Globus pallidus (tissue), 1 donor: ENCODE measurements at regions not wholly inside any gene's neighbourhood (a gene's known extent, or its start where the extent isn't known, plus 50 kb on each side); places are given as distances from the start of the nearest gene placed in this dataset.
"Not testable (repeated sequence)": the region's sequence is repeated elsewhere in the genome, so short reads cannot be mapped to it uniquely, and the experiment has no call there.

ENCODE experiments used
- DNase-seq: peaks from one replicate; pipeline ENCODE4 v3.0.0-alpha.2; 2015; ENCODE audit warnings: low spot score

- DNase-seq: no peak
These were observed 134.7 kb upstream of the USP9X start for GRCh38 chrX:40950546-40950945.

- DNase-seq: not testable (repeated sequence)
These were observed 133.8 kb upstream of the USP9X start for GRCh38 chrX:40951407-40951806.

GRCh38 chrX:40952855-40953254 lies 132.4 kb upstream of the USP9X start:
- no peak for DNase-seq

DNA sequence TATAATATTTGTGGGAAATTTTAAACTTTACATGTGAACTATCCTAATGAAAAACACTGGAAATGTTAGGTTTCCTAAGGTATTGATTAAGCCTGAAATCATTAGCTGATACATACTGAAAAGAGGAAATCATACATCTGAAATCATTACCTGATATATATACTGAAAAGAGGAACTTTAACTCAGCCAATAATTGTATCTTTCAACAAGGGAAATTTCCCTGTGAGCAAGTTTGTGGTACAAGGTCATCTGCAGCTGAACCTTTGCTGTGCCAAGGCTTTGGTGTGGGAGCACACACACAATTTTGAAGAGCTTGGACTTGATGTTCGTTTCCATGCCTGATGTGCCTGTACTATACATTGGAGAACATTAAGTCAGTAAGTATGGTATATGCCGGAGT lies 131.9 kb upstream of the USP9X start:
- no peak for DNase-seq

DNA sequence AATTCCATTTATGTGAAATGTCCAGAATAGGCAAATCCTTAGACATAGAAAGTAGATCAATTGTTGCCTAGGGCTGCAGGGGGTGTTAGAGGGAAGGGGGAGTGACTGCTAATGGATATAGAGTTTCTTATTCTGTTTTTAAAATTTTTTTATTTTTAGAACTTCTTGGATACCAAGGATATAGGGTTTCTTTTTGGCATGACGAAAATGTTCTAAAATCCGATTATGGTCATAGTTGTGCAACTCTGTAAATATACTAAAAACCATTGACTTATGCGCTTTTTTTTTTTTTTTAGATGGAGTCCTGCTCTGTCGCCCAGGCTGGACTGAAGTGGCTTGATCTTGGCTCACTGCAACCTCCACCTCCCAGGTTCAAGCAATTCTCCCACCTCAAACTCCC lies 125.2 kb upstream of the USP9X start:
- no peak for DNase-seq

- no peak for DNase-seq
These were observed 122.3 kb upstream of the USP9X start for GRCh38 chrX:40962793-40963407.

DNA sequence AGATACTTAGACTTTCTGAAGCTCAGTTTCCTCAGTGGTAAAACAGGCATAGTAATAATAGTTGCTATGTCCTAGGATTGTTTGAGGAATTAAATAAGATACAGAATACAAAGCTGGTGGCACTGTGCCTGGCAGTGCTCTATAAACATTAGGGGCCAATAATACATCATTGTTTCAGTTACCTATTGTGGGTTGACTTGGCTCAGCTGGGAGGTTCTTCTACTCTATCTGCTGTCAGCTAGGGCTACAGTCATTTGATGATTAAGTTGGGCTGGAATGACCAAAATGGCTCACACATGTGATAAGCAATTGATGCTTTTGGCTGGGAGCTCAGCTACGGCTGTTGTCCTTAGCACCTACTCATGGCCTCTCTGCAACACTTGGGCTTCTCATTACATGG lies 121.2 kb upstream of the USP9X start:
- DNase-seq: no peak

DNA sequence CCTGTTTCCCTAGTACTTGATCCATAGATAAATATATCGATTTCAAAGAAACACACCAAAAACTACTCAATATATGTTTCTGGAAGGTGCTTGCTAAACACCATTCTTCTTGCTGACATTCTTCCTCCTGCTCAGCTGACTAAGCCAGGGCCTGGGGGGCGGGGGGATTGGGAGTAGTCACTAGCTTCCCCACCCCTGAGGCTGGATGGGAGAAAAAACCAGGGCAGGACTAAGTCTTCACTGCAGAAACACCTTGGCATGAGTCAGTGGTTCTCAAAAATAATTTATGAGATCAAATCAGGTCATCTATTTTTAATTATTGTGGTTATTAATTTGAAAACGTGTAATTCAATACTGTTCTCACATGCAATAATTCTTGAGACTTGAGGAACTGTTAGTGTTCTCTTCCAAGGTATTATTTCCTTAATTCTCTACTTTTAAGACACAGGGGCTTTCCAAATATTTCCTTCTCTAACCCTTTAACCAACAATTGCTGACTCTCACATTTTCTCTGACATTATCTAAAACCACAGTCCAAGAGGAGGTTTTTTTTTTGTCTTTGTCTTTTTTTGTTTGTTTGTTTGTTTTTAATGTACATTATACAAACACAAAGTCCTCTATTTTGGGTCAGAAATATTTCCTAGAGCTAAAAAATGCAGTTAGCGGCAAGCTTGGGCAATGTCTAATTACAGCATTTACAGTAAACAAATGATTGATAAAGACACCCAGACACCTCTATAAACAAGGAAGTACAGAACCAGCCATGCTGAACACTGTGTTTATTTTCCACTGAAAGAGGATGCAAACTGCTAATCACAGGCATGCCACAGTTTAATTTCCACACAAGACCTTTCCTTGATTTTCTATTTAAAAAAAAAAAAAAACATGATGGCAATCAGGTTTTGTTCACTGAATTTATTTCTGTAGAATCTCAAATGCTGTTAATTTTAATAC lies 120.3 kb upstream of the USP9X start:
- no peak for DNase-seq

GRCh38 chrX:40966213-40966820 lies 118.9 kb upstream of the USP9X start:
- no peak for DNase-seq

DNA sequence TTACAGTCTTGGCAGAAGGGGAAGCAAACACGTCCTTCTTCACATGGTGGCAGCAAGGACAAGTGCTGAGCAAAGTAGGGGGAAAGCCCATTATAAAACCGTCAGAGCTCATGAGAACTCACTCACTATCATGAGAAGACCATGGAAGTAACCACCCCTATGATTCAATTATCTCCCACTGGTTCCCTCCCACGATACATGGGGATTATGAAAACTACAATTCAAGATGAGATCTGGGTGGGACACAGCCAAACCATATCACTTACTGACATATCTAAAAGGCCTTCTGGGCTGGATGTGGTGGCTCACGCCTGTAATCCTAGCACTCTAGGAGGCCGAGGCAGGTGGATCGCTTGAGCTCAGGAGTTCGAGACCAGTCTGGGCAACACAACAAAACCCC lies 117.1 kb upstream of the USP9X start:
- no peak for DNase-seq

DNA sequence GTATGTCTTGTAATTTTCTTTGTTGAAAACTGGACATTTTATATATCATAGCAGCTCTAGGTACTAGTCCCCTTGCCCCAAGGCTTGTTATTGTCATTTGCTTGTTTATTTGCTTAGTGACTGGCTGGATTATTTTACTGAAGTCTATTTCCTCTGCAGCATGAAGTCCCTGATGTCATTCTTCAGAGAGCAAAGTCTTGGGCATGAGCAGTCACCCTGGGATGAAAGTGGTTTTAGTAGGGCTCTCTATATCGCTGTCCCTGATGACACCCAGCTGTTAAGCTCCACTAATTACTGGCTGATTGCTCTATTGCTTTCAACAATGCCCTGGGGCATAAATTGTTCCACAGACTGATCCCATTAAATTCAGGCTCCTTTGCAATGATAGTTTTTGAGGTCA lies 113.5 kb upstream of the USP9X start:
- DNase-seq: no peak

DNA sequence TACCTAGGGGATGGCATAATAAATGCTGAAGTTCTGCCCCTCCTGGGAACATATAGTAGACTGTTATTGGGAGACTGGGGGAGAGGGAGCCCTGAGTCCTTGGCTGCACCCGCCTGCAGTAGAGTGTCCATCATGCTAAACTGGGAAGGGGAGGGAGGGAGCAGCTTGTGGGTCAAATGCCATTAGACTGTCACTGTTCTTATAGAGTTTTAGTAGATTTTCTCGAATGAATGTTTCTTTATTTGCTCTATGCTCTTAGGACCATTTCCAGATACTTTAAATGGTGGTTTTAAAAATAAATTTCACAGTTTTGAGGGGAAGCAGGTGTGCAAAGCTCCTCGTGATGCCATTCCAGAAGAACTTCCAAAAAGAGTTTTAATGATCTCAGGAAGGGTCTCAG lies 111.6 kb upstream of the USP9X start:
- no peak for DNase-seq

DNA sequence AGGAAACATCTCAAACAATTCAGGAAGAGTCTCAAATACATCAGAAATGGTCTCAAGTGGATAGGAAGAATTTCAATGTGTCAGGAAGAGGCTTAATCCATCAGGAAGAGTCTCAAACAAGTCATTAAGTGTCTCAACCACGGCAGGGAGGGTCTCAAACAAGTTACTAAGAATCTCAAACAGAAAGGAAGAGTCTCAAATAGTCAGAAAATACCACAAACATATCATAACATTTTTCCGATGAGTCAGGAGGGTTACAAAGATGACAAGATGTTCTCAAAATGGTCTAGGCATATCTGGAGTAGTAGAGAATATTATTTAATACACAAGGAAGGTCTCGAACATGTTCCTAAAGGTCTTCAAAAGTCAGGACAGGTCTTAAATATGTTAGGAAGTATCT lies 109.3 kb upstream of the USP9X start:
- no peak for DNase-seq

GRCh38 chrX:40976981-40977380 lies 108.3 kb upstream of the USP9X start:
- DNase-seq: no peak

DNA sequence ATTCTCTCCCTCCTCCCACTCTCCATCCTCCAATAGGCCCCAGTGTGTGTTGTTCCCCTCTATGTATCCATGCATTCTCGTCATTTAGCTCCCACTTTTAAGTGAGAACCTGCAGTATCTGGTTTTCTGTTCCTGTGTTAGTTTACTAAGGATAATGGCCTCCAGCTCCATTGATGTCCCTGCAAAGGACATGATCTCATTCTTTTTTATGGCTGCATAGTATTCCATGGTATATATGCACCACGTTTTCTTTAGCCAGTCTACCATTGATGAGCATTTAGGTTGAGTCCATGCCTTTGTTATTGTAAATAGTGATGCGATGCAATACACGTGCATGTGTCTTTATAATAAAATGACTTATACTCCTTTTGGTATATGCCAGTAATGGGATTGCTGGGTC lies 100.3 kb upstream of the USP9X start:
- no peak for DNase-seq

- no peak for DNase-seq
These were observed 97.8 kb upstream of the USP9X start for GRCh38 chrX:40987413-40987812.

- no peak for DNase-seq
These were observed 97.1 kb upstream of the USP9X start for GRCh38 chrX:40988100-40988499.

DNA sequence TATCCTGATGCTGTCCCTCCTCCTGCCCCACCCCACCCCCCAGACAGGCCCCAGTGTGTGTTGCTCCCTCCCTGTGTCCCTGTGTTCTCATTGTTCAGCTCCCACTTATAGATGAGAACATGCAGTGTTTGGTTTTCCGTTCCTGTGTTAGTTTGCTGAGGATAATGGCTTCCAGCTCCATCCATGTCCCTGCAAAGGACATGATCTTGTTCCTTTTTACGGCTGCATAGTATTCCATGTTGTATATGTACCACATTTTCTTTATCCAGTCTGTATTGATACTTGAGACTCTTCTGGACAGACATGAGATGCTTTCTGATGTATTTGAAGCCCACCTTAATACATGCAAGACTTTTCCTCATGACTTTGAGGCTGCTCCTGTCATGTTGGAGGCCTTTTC lies 91.8 kb upstream of the USP9X start:
- DNase-seq: not testable (repeated sequence)

DNA sequence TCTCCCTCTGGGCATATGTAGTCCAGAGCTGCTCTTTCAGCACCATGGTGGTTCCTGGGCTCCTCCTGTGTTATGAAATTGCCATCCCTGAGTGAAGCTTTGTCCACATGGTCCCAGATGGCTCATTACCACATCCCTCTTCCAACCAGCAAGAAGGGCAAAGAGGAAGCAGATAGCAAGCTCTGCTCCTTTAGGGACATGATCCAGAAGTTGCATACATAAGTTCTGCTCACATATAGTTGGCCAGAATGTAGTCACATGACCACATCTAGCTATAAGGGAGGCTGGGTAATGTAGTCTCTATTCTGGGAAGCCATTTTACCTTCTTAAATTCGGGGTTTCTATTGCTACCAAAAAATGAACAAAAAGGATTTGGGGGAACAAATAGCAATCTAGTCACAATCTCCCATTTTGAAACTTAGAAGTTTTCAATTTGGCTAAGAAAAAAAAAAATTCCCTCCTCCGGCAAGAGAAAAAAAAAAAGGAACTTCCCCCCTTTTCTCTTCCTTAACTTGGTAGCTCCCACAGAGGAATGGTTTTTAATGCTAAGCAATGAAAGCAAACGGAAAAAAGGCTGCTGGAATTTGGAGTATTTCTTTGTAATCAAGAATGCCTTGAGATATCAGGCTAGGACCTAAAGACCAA lies 88.2 kb upstream of the USP9X start:
- peak; percentile 34 for DNase-seq

DNA sequence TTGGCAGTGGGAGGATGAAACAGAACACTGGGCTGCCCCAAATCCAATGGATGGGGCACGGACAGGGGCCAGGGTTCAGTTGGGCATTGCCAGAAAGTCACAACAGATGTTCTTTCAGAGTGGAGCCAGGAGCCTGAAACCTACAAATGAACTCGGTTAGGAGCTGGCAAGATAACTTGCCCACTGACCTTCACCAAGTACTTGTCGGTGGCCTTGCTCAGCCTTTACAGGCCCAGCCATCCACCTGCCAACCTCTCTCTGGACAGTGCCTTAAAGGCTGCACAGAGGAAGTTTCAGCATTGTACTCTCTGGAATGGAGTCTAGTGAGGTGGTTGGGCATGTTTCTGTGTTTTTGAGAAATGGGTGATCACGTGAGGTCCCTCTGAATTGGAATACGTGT lies 87.1 kb upstream of the USP9X start:
- DNase-seq: no peak

- DNase-seq: no peak
These were observed 83.9 kb upstream of the USP9X start for GRCh38 chrX:41001327-41001726.

GRCh38 chrX:41002026-41002425 lies 83.2 kb upstream of the USP9X start:
- DNase-seq: no peak
